Neutrophil (primary cell): ENCODE measurements at regions not wholly inside any gene's neighbourhood (a gene's known extent, or its start where the extent isn't known, plus 50 kb on each side); places are given as distances from the start of the nearest gene placed in this dataset.
"Not testable (repeated sequence)": the region's sequence is repeated elsewhere in the genome, so short reads cannot be mapped to it uniquely, and the experiment has no call there.

Experiments
- H3K27ac ChIP-seq: fragments of 200-600 bp; sonication (generic); 2 replicates; pipeline ENCODE4 v1.5.1; 2016; ENCODE audit warnings: mild to moderate bottlenecking, moderate library complexity
- H3K27me3 ChIP-seq: fragments of 200-600 bp; sonication (generic); 2 replicates; pipeline ENCODE4 v1.6.0; 2016; ENCODE audit warnings: mild to moderate bottlenecking
- H3K36me3 ChIP-seq: fragments of 200-600 bp; sonication (generic); 2 replicates; pipeline ENCODE4 v1.5.1; 2017
- H3K4me1 ChIP-seq, 2 experiments: fragments of 200-600 bp in 1 of 2; sonication (generic) in 1 of 2; 1 replicate in 1 of 2; 2 replicates in 1 of 2; pipeline versions ENCODE4 v1.5.1 to v1.6.1; 2013 to 2016; ENCODE audit warnings: low read depth in 1 of 2, low read length in 1 of 2, mild to moderate bottlenecking in 1 of 2, moderate library complexity in 1 of 2; ENCODE audit not compliant: control insufficient read depth in 1 of 2, insufficient read depth in 1 of 2
- H3K4me3 ChIP-seq, 2 experiments: fragments of 200-600 bp in 1 of 2; sonication (generic) in 1 of 2; 1 replicate in 1 of 2; 2 replicates in 1 of 2; pipeline ENCODE4 v1.5.1; 2013 to 2016; ENCODE audit warnings: low read depth in 1 of 2, low read length in 1 of 2, mild to moderate bottlenecking in 1 of 2, moderate library complexity in 1 of 2
- H3K9me3 ChIP-seq: fragments of 200-600 bp; sonication (generic); 2 replicates; pipeline ENCODE4 v1.5.1; 2016
- CTCF ChIP-seq: fragments of 200-600 bp; sonication (generic); IDR thresholded peaks from 2 replicates; pipeline ENCODE4 v1.5.1; 2016; ENCODE audit warnings: antibody characterized with exemption

DNA sequence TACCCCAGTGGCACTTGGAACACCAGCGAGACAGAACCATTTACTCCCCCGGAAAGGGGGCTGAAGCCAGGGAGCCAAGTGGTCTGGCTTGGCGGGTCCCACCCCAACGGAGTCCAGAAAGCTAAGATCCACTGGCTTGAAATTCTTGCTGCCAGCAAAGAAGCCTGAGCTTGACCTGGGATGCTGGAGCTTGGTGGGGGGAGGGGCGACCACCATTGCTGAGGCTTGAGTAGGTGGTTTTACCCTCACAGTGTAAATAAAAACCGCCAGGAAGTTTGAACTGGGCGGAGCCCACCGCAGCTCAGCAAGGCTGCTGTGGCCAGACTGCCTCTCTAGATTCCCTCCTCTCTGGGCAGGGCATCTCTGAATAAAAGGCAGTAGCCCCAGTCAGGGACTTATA is 62.8 kb downstream of the RPS24 start:
- H3K4me1 ChIP-seq, H3K4me3 ChIP-seq, H3K36me3 ChIP-seq, H3K27ac ChIP-seq, H3K9me3 ChIP-seq, H3K27me3 ChIP-seq: not testable (repeated sequence)

DNA sequence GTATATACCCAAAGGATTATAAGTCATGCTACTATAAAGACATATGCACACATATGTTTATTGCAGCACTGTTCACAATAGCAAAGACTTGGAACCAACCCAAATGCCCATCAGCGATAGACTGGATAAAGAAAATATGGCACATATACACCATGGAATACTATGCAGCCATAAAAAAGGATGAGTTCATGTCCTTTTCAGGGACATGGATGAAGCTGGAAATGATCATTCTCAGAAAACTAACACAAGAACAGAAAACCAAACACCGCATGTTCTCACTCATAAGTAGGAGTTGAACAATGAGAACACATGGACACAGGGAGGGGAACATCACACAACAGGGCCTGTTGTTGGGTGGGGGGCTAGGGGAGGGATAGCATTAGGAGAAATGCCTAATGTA is 68.9 kb downstream of the RPS24 start:
- not testable (repeated sequence) for H3K27ac ChIP-seq, H3K9me3 ChIP-seq, H3K4me3 ChIP-seq, H3K4me1 ChIP-seq, H3K27me3 ChIP-seq, H3K36me3 ChIP-seq

DNA sequence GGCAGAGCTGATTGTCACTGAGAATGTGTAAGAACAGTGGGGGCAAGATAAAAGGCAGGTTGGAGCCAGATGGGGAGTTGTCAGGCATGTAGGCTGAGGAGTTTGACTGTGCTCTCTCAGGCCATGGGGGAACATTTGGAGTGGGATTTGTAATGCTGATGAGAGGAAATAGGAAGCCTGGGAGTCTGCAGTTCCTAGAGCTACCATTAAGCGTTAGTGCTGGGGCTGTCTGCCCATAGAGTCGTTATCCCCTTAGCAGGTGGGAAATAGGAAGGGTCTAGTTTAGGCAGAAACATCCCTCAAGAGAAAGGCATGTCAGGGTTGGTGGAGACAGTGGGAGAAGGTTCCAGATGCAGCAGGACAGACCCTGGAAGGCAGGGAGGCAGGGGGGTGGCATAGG is 75.5 kb downstream of the RPS24 start:
- H3K4me3 ChIP-seq = no peak overlapping the region
- H3K36me3 ChIP-seq = no peaks in the 10 kb centered on the region
- H3K27ac ChIP-seq = no peak overlapping the region
- no peaks in the 10 kb centered on the region for H3K4me1 ChIP-seq
- H3K9me3 ChIP-seq = no peaks in the 10 kb centered on the region
- peaks cover 10% of the 10 kb centered on the region for H3K27me3 ChIP-seq
- no peak for TF ChIP-seq CTCF

GRCh38 chr10:78115135-78115853 is 81.6 kb downstream of the RPS24 start:
- H3K36me3 ChIP-seq = no peaks in the 10 kb centered on the region

DNA sequence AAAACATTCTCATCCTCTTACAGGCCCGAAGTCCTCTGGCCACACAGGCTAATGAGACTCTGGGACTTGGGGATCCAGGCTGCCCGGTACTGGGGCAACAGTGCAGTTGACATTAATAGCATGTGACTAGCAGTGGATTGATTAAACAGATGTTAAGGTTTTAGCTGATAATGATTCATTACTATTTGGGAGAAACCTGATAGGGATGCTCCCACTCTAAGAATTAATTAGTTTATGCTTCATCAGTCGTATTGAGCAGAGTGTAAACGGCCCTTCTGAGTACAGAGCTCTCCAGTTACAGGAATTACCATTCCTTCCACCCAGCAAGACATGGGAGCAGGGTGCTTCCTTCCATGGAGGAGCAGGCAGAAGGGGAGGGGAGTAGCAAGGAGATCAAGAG is 82.7 kb downstream of the RPS24 start:
- Histone ChIP-seq H3K27me3 (peaks cover 20% of the 10 kb centered on the region), H3K27ac (no peak overlapping the region), H3K36me3 (no peaks in the 10 kb centered on the region), H3K4me3 (no peak overlapping the region), H3K9me3 (no peaks in the 10 kb centered on the region), H3K4me1 (no peaks in the 10 kb centered on the region)
- no peak for TF ChIP-seq CTCF

More at GRCh38 chr10:78115135-78115853, 81.6 kb downstream of the RPS24 start:
- Histone ChIP-seq H3K27me3 (peaks cover 20% of the 10 kb centered on the region), H3K27ac (no peak overlapping the region), H3K4me1 (no peaks in the 10 kb centered on the region), H3K4me3 (no peak overlapping the region), H3K9me3 (no peaks in the 10 kb centered on the region)
- no peak for TF ChIP-seq CTCF

DNA sequence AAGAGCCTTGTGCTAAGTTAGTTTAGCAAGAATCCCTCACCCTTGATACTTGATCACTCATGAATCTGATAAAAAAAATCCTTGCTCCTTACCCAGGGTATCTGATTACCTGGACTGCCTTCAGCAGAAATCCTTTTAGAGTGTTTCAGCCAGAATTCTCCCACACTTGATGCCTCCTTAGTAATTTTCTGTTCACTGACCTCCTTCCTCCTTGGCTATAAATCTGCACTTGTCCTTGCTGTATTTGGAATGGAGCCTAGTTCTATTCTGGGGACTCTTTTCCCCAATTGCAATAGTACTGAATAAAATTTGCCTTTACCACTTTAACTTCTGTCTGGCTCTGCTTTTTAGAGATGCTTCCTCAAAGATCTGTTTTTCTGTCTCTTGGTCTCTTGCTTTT is 84.9 kb downstream of the RPS24 start:
- no peak overlapping the region for H3K27ac ChIP-seq
- no peak for TF ChIP-seq CTCF
- no peak overlapping the region for H3K4me3 ChIP-seq
- H3K36me3 ChIP-seq = no peaks in the 10 kb centered on the region
- H3K9me3 ChIP-seq = no peaks in the 10 kb centered on the region
- H3K4me1 ChIP-seq = no peaks in the 10 kb centered on the region
- H3K27me3 ChIP-seq = peaks cover 16% of the 10 kb centered on the region
